ENCODE measurements at regions not wholly inside any gene's neighbourhood (a gene's known extent, or its start where the extent isn't known, plus 50 kb on each side); places are given as distances from the start of the nearest gene placed in this dataset.

DNA sequence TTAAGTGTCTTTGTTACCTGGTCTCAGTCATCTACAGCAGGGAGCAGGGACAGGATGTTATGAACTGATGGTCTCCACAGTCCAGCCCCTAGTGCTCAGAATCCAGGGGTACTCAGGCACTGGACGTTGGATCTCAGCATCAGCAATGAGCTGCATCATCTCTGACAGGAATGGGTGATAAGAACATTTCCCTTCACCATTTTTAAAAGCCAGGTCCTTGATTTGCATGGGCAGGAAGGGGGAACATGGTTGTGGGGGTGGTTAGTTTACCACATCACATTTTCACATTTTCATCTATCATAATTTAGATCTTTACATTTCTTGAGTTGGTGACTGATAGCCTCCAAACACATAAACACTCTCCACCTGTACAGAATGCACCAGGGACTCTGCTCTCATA lies 427.8 kb upstream of the NPVF start:
- intact Hi-C loops (cut with micrococcal nuclease): no loop called here
- CTCF ChIA-PET: no interaction called here
- TF ChIP-seq SP1 (IDR thresholded peaks at IDR 0.05; ENCODE audit: low read depth) (no peak), FOSL1 (IDR thresholded peaks at IDR 0.05; ENCODE audit: low read depth) (no peak), ZFX (IDR thresholded peaks at IDR 0.05) (no peak), POLR2AphosphoS5 (IDR thresholded peaks at IDR 0.05; ENCODE audit: low read depth, low read length) (no peak), SIN3A (IDR thresholded peaks at IDR 0.05; ENCODE audit: low read depth) (no peak), EGR1 (IDR thresholded peaks at IDR 0.05; ENCODE audit: low read depth) (no peak), YY1 (IDR thresholded peaks at IDR 0.05; ENCODE audit: extremely low read depth, insufficient replicate concordance, low read depth, low read length) (no peak), POLR2A (IDR thresholded peaks at IDR 0.05; ENCODE audit: borderline replicate concordance, extremely low read depth, insufficient read depth, insufficient read length) (no peak), ELF1 (IDR thresholded peaks at IDR 0.05; ENCODE audit: borderline replicate concordance, low read depth) (no peak), CBX3 (IDR thresholded peaks at IDR 0.05; ENCODE audit: low read depth) (no peak), ZNF274 (IDR thresholded peaks at IDR 0.05; ENCODE audit: low read depth, low read length) (no peak), EZH2phosphoT487 (IDR thresholded peaks at IDR 0.05; ENCODE audit: borderline replicate concordance) (no peak)
- TF ChIP-seq, protein P1, sequence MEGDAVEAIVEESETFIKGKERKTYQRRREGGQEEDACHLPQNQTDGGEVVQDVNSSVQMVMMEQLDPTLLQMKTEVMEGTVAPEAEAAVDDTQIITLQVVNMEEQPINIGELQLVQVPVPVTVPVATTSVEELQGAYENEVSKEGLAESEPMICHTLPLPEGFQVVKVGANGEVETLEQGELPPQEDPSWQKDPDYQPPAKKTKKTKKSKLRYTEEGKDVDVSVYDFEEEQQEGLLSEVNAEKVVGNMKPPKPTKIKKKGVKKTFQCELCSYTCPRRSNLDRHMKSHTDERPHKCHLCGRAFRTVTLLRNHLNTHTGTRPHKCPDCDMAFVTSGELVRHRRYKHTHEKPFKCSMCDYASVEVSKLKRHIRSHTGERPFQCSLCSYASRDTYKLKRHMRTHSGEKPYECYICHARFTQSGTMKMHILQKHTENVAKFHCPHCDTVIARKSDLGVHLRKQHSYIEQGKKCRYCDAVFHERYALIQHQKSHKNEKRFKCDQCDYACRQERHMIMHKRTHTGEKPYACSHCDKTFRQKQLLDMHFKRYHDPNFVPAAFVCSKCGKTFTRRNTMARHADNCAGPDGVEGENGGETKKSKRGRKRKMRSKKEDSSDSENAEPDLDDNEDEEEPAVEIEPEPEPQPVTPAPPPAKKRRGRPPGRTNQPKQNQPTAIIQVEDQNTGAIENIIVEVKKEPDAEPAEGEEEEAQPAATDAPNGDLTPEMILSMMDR (IDR thresholded peaks at IDR 0.05 in 2 of 3, conservative IDR thresholded peaks at IDR 0.05 in 1 of 3; ENCODE audit: borderline replicate concordance in 1 of 3, insufficient read depth in 1 of 3, low read depth in 2 of 3, low read length in 2 of 3): no peak
- TF ChIP-seq, protein P2, sequence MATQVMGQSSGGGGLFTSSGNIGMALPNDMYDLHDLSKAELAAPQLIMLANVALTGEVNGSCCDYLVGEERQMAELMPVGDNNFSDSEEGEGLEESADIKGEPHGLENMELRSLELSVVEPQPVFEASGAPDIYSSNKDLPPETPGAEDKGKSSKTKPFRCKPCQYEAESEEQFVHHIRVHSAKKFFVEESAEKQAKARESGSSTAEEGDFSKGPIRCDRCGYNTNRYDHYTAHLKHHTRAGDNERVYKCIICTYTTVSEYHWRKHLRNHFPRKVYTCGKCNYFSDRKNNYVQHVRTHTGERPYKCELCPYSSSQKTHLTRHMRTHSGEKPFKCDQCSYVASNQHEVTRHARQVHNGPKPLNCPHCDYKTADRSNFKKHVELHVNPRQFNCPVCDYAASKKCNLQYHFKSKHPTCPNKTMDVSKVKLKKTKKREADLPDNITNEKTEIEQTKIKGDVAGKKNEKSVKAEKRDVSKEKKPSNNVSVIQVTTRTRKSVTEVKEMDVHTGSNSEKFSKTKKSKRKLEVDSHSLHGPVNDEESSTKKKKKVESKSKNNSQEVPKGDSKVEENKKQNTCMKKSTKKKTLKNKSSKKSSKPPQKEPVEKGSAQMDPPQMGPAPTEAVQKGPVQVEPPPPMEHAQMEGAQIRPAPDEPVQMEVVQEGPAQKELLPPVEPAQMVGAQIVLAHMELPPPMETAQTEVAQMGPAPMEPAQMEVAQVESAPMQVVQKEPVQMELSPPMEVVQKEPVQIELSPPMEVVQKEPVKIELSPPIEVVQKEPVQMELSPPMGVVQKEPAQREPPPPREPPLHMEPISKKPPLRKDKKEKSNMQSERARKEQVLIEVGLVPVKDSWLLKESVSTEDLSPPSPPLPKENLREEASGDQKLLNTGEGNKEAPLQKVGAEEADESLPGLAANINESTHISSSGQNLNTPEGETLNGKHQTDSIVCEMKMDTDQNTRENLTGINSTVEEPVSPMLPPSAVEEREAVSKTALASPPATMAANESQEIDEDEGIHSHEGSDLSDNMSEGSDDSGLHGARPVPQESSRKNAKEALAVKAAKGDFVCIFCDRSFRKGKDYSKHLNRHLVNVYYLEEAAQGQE (IDR thresholded peaks at IDR 0.05; ENCODE audit: low read depth): no peak
- TF ChIP-seq, protein P3, sequence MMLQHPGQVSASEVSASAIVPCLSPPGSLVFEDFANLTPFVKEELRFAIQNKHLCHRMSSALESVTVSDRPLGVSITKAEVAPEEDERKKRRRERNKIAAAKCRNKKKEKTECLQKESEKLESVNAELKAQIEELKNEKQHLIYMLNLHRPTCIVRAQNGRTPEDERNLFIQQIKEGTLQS (IDR thresholded peaks at IDR 0.05): no peak
- TF ChIP-seq, protein P4, sequence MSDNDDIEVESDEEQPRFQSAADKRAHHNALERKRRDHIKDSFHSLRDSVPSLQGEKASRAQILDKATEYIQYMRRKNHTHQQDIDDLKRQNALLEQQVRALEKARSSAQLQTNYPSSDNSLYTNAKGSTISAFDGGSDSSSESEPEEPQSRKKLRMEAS (IDR thresholded peaks at IDR 0.05): no peak
- POLR2A ChIA-PET: no interaction called here
- Histone ChIP-seq H3K36me3 (ENCODE audit: control insufficient read depth in 1 of 2, insufficient read depth in 2 of 2, low read length in 2 of 2) (no peaks in the 10 kb centered on the region), H4K20me1 (ENCODE audit: insufficient read depth) (no peaks in the 10 kb centered on the region), H3K9me2 (ENCODE audit: insufficient read depth) (no peaks in the 10 kb centered on the region), H3K27ac (ENCODE audit: low read depth, low read length) (no peak overlapping the region), H2AFZ (ENCODE audit: low read depth, low read length, poor library complexity, severe bottlenecking) (no peak overlapping the region), H3K9me3 (ENCODE audit: control insufficient read depth in 1 of 2, insufficient read depth in 1 of 2, low read depth in 1 of 2, low read length in 2 of 2) (no peaks in the 10 kb centered on the region), H3K4me2 (ENCODE audit: low read length) (no peak overlapping the region), H3K4me3 (replicated peaks in 1 of 2; ENCODE audit: low read depth in 1 of 2, low read length in 2 of 2) (no peak overlapping the region), H3K79me2 (ENCODE audit: insufficient read depth, low read length) (no peaks in the 10 kb centered on the region), H3K9ac (ENCODE audit: low read length) (no peak overlapping the region), H3K27me3 (ENCODE audit: insufficient read depth, low read length) (peaks cover 23% of the 10 kb centered on the region), H3K4me1 (ENCODE audit: control insufficient read depth in 1 of 2, insufficient read depth in 2 of 2, low read length in 2 of 2) (no peaks in the 10 kb centered on the region)
- ATAC-seq (no peak), DNase-seq (ENCODE audit: low read depth, low spot score) (no peak)
- no TSS peak for BruUV-seq (replicated peaks)
- RAD21 ChIA-PET (ENCODE audit: low non-redundant PET in 1 of 2, low total read pairs in 2 of 2, uncharacterized antibody in 2 of 2, unreplicated experiment in 2 of 2): no interaction called here

Data from HCT116 (cell line).